Activated T-cell treated with anti-CD3 and anti-CD28 coated beads for 24 hours (primary cell): ENCODE measurements at regions not wholly inside any gene's neighbourhood (a gene's known extent, or its start where the extent isn't known, plus 50 kb on each side); places are given as distances from the start of the nearest gene placed in this dataset.
"Not testable (repeated sequence)": the region's sequence is repeated elsewhere in the genome, so short reads cannot be mapped to it uniquely, and the experiment has no call there.

Experiments
- DNase-seq: peaks from one replicate; pipeline ENCODE4 v3.0.0-alpha.2; 2020; ENCODE audit warnings: low read depth

DNA sequence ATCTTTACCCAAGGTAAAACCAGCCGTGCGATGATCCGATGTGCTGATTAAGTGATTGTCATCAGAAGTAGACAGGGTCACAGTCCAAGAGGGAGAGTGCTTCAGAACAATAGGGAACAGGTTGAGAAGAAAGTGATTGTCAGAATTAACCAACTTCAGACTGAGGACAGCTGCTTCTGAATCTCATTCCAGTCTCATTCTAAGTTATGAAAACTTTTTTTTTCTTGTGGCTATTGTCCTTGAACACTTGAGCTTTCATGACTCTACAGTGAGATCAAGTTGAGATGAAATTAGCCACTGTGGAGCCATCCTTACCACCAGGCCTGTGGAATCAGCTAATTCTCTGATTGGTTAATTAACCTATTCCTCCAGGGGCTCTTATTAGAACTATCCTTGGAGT is 159.9 kb upstream of the WWC1 start:
- no peak for DNase-seq

DNA sequence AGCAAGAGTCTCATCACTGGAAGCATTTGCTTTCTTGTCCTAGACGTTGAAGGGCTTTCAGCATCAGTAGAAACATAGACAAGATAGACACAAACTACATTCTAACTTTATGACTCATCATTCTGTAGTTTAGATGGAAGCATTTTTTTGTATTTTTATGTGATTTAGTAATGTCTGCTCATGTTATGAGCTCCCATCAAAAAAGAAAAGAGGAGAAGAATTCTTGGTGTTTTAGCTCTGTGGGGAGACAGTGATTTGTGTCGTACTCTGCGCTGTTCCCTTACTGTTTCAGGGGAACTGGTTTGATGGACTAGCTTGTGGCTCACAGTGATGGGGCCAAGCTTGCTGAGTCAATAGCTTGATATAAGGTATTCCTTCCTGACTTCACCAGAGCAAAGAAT is 159.2 kb upstream of the WWC1 start:
- DNase-seq = no peak

DNA sequence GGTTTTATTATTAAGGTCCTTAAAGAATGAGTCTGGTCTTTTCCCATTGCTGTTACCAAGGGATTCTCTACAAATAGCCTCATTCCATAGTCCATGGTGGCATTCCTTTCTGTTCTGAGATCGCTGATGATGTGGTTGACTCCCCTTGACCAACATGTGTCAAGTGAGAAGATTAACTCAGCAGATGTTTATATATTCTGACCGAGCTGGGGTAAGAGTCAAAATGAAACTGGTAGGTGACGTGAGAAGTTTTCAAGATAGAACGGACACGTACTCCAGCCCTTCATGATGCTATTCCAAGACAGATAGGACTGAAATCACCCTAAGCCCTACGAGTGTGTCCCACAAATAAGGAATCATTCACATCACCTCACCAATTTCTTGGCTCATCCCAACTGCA is 155.5 kb upstream of the WWC1 start:
- no peak for DNase-seq

- DNase-seq = no peak
Measured at GRCh38 chr5:168136340-168136739, 155.1 kb upstream of the WWC1 start.

DNA sequence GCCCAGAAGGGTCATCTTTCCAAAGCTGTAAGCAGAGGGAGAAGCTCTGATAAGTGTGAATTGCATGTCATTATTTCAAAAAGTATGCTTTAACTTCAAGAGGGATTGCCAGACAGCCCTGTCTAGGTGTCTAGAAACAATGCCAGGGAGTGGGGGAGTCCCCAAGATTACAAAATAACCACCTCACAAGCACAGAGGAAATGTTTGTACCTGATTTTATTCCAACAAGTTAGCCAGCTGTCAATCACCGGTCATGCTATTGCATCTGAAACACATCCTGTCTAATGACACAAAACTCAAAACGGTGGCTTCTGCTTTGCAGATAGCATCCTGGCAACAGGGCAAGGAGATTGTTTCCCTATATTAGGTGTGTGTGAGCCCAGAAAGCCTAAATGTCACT is 154.2 kb upstream of the WWC1 start:
- no peak for DNase-seq

- no peak for DNase-seq
Measured at GRCh38 chr5:168140241-168140640, 151.2 kb upstream of the WWC1 start.

DNA sequence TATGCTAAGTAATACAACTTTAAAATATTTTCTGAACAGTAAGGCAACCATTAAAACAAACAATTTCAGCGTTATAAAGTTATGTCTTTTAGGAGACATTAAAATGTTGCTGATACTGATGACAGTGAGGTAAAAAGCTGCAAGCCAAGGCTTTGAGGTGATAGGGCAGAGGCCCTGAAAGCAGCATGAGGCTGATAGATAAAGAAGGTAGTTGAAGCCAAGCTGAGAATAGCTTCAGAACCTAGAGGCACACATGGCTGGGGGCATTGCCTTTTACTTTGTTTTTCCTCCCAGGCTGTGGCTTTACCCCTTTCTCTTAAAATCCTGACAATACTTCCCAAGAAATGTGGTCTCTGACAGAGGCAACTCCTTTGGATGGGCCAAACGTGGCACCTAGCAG is 149.0 kb upstream of the WWC1 start:
- no peak for DNase-seq

DNA sequence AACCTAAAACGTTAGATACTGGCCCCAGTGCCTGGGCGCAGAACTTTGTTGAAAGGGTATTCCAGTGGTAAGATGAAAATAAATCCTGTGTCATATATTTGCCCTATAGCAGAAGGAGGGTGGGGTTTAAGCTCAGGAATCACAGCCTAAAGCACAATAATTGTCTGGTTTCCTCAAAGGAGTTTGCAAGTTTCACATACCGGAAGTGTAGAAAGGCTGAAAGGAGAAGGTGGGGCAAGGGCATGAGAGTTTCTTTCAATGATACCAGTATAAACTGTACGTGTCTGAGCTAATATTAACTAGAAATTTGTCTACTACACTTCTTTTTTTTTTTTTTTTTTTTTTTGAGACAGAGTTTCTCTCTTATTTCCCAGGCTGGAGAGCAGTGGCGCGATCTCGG is 147.9 kb upstream of the WWC1 start:
- DNase-seq = not testable (repeated sequence)

DNA sequence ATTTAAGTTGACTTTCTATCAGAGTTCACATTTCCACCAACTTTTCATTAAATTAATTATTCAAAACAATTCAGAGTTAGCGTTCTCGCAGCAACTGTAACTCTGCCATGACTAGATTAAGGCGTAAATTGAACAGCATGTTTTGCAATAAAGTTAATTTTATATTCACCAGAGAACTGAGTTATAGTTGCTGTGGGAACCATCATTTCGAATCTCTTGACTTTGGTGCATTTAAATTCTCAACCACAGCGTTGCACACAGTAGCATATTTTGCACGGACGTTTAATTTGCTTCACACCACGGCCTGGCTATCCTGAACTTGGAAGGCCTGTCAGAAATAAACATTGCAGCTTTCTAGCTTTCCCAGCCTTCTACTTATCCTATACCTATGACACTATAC is 144.3 kb upstream of the WWC1 start:
- no peak for DNase-seq

DNA sequence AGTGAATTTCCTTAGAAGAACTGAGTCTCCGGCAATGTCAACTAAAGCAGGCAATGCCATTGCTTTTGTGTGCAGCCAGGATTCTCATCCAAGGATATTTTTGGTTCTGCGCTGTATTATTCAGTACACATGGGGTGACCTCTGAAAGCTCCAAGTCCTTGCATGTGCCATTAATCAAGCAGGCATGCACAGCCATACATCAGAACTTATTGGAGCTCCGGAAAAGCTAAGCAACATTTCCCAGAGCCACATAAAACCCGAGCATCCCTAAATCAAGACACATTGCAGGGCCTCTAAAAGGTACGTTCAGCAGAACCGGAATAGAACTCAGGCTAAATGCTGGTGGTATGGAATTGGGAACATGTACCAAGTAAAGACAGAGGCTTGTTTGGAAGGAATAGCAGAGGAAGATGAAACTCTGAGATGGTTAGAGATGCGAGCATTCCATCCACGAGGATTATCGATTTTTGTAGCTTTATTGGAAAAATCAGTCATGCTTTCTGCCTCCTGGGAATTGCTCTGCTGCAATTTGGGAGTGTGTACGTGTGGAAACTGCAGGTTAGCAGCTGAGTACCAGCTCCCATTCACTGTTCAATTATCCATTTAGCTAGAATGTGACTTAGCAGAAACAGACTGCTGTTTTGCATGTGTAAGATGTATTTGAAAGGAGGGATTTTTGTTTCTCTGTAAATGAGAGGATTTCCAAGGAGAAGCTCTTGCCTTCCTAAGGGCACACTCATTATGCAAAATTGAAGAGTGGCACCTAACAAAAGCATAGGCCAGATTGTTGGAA is 143.7 kb upstream of the WWC1 start:
- no peak for DNase-seq

- DNase-seq = no peak
Measured at GRCh38 chr5:168151041-168151440, 140.4 kb upstream of the WWC1 start.

DNA sequence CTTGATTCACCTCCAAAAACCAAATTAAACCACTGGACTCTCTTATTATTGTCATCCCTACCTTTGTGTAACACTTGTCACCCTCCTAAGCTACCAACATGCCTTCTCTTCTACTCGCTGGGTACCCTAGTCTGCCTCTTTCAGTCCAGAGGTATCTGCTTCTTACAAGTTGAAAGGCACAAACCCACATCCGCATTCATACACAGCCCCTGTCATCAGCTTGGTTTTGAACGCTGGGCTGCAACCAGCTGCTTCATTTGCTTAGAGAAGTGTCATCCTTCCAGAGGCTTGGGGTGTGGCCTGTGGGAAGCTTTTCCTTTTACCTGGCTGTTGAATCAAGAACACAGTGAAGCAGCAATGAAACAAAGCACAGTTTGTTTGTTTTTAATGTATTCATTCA is 138.8 kb upstream of the WWC1 start:
- DNase-seq = no peak

DNA sequence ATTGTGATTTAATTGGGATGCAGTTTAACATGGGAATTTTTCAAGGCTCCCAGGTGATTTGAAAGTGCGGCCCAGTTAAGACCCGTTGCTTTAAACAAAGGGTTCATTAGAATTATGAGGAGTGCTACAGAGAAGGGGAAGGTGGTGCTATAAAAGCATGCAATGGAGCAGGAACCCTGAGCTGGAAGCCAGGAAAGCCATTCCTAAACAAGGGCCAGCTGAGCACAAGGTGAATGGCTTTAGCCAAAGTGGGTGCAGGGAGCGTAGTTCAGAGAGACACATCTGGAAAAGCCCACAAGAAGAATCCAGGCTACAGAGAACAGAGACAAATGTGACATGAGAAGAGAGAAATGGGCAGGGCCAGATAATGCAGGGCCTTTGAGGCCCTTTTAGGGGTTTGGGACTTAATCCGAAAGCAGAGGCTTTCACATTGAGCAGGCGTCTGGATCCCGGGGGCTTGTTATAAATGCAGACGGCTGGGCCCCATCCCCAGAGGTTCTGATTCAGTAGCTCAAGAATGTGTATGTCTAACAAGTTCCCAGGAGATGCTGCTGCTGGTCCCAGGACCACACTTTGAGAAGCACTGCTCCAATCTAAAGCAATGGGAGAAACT is 138.1 kb upstream of the WWC1 start:
- no peak for DNase-seq

GRCh38 chr5:168153876-168154270 is 137.6 kb upstream of the WWC1 start:
- DNase-seq = no peak

DNA sequence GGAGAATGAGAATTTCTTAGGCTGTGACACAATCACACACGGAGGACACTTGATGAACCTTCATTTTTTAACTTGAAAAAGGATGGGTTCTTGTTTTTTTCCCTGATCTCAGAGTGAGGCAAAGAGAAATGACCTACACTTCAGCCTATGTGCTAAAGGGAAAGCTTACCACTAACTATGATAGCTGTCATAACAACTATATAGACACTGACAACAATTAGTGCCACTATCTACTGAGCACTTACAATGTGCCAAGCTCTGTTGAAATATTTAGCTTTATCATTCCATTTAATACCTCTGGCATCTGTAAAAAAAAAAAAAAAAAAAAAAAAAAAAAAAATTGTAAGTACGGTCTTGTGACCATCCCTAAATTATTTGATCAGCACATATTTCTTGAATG is 135.9 kb upstream of the WWC1 start:
- DNase-seq = no peak

DNA sequence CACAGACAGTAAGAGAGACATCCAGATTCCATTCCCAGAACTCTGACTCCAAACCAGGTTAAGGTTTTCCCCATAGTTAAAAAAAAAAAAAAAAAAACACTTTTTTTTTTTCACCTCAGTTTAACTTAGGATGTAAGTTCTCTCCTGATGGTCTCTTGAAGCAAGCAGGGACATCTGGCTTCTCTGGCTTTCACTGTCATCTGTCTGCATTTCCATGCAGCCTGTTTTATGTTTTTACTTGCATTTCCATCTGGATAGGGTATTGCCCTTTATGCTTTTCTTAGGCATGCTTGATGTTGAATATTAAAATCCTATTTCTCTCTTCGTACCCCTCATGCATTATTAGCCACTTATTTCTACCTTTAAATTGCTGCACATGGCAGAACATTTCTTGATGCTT is 135.3 kb upstream of the WWC1 start:
- DNase-seq = no peak

DNA sequence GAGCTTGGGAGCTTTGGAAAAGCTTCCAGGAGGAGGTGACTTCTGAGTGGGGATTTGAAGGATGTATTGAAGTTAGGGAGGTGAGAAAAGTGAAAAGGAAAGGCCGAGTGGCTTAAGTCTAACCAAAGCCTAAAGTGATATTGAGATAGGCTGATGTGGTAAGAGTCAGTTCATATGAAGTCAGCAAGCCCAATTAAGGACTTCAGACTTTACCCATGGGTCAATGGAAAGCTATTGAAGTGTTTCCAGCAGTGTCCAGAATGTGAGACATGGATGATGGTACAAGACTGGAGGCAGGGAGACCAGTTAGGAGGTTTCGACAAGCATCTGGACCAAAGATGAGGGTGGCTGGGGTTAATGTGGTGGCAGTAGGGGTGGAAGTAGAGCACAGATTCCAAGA is 134.3 kb upstream of the WWC1 start:
- DNase-seq = no peak

DNA sequence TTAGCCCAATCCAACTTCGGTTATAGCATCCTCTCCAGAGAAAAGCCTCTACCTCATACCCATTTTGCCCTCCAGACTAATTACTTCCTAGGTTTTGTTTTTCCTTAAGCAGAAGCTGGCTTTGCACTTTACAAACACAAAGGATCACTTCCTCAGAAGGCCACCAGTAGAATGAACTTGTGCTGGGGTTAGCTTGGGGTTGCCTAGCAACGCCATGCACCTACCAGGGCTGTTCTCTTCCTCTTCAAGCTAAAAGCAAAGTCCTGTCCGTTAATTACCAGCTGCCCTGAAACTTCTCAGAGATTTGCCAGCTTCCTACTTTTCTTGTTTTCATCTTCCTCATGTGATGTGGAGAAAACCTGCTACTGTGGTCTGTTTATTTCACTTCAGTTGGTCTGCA is 132.0 kb upstream of the WWC1 start:
- DNase-seq = no peak

- no peak for DNase-seq
Measured at GRCh38 chr5:168162464-168162863, 129.0 kb upstream of the WWC1 start.

DNA sequence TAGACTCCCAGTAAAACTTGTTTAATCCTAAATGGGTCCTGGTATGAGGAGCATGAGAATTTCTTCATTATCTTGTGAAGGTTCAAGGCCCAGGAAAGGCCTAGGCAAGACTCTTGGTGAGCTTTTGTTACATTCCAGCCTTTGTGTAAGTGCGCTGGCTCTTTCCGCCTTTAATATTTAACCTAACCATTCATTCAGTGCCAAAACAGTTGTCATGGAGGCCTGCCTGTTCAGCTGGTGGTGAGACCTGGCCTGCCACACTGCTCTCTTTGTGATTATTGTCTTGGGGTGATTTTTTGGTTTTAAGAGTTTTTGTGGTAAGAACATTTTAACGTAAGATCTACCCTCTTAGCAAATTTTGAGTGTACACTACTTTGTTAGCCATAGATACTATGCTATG is 127.5 kb upstream of the WWC1 start:
- DNase-seq = no peak

GRCh38 chr5:168165221-168165914 is 126.1 kb upstream of the WWC1 start:
- no peak for DNase-seq

- no peak for DNase-seq
Measured at GRCh38 chr5:168165977-168166376, 125.5 kb upstream of the WWC1 start.

GRCh38 chr5:168167338-168167737 is 124.1 kb upstream of the WWC1 start:
- no peak for DNase-seq
